ENCODE measurements at regions not wholly inside any gene's neighbourhood (a gene's known extent, or its start where the extent isn't known, plus 50 kb on each side); places are given as distances from the start of the nearest gene placed in this dataset.

- Histone ChIP-seq H3K9me3 (ENCODE audit: control insufficient read depth, low read length) (peaks cover 25% of the 10 kb centered on the region), H3K9ac (ENCODE audit: extremely low read depth, low read length, poor library complexity, severe bottlenecking) (no peak overlapping the region), H3K36me3 (ENCODE audit: control insufficient read depth, insufficient read depth, low read length) (no peaks in the 10 kb centered on the region), H3K4me1 (ENCODE audit: control insufficient read depth, insufficient read depth, low read length) (peaks cover 8% of the 10 kb centered on the region), H3K27me3 (ENCODE audit: control insufficient read depth, insufficient read depth, low read length, poor library complexity, severe bottlenecking) (no peaks in the 10 kb centered on the region), H3K4me3 (ENCODE audit: low read length) (no peak overlapping the region), H3K27ac (ENCODE audit: low read depth, low read length) (no peak overlapping the region)
- no peaks in the 10 kb centered on the region for H3K4me1 Mint-ChIP-seq
- 78 to 89% methylated on average over 1 of the region's 1 CpG for WGBS, 2 experiments (ENCODE audit: insufficient coverage in 1 of 2, insufficient read length in 1 of 2)
- H3K9me3 Mint-ChIP-seq: peaks cover 19% of the 10 kb centered on the region
- H3K27ac Mint-ChIP-seq: no peak overlapping the region
- no peaks in the 10 kb centered on the region for H3K27me3 Mint-ChIP-seq (ENCODE audit: insufficient read depth)
- TF ChIP-seq CTCF (conservative IDR thresholded peaks at IDR 0.05): no peak
- H3K36me3 Mint-ChIP-seq (ENCODE audit: low read depth): peaks cover 4% of the 10 kb centered on the region
- DNase-seq: no peak
- no peak overlapping the region for H3K4me3 Mint-ChIP-seq
Observed at GRCh38 chr5:58200451-58200850, 259.4 kb downstream of the PLK2 start.

DNA sequence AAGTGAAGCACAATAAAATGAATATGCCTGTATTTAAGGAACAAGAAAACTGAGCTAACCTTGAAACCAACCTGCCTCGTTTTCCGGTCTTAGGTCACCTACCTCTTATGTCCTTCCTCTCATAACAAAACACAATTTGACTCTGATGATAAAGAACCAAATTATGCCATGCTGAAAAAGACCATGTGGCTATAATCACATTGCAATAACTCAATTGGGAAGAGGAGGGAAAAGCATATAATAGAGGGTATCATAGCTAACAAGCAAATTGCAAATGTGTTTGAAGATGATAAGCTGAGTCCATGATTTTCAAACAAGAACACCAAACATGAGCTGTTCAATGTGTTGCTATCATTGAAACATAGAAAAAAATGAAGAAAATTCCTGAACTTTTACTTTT lies 260.8 kb downstream of the PLK2 start:
- Mint-ChIP-seq H3K4me1 (no peaks in the 10 kb centered on the region), H3K9me3 (peaks cover 22% of the 10 kb centered on the region), H3K27ac (no peak overlapping the region), H3K36me3 (ENCODE audit: low read depth) (peaks cover 4% of the 10 kb centered on the region), H3K4me3 (no peak overlapping the region), H3K27me3 (ENCODE audit: insufficient read depth) (no peaks in the 10 kb centered on the region)
- Histone ChIP-seq H3K9me3 (ENCODE audit: control insufficient read depth, low read length) (peaks cover 25% of the 10 kb centered on the region), H3K27me3 (ENCODE audit: control insufficient read depth, insufficient read depth, low read length, poor library complexity, severe bottlenecking) (no peaks in the 10 kb centered on the region), H3K9ac (ENCODE audit: extremely low read depth, low read length, poor library complexity, severe bottlenecking) (no peak overlapping the region), H3K4me1 (ENCODE audit: control insufficient read depth, insufficient read depth, low read length) (peaks cover 6% of the 10 kb centered on the region), H3K4me3 (ENCODE audit: low read length) (no peak overlapping the region), H3K36me3 (ENCODE audit: control insufficient read depth, insufficient read depth, low read length) (no peaks in the 10 kb centered on the region), H3K27ac (ENCODE audit: low read depth, low read length) (no peak overlapping the region)
- WGBS, 2 experiments (ENCODE audit: insufficient coverage in 1 of 2, insufficient read length in 1 of 2): 95% methylated on average over 2 of the region's 2 CpGs; no CpG with 5 or more reads in 1 of the 2 experiments
- TF ChIP-seq CTCF (conservative IDR thresholded peaks at IDR 0.05): no peak
- no peak for DNase-seq

GRCh38 chr5:58198330-58198729 lies 261.6 kb downstream of the PLK2 start:
- Histone ChIP-seq H3K36me3 (ENCODE audit: control insufficient read depth, insufficient read depth, low read length) (no peaks in the 10 kb centered on the region), H3K4me3 (ENCODE audit: low read length) (no peak overlapping the region), H3K9me3 (ENCODE audit: control insufficient read depth, low read length) (peaks cover 25% of the 10 kb centered on the region), H3K27ac (ENCODE audit: low read depth, low read length) (no peak overlapping the region), H3K4me1 (ENCODE audit: control insufficient read depth, insufficient read depth, low read length) (peaks cover 6% of the 10 kb centered on the region), H3K27me3 (ENCODE audit: control insufficient read depth, insufficient read depth, low read length, poor library complexity, severe bottlenecking) (no peaks in the 10 kb centered on the region), H3K9ac (ENCODE audit: extremely low read depth, low read length, poor library complexity, severe bottlenecking) (no peak overlapping the region)
- TF ChIP-seq CTCF (conservative IDR thresholded peaks at IDR 0.05): no peak
- peaks cover 4% of the 10 kb centered on the region for H3K36me3 Mint-ChIP-seq (ENCODE audit: low read depth)
- peaks cover 22% of the 10 kb centered on the region for H3K9me3 Mint-ChIP-seq
- H3K4me3 Mint-ChIP-seq: no peak overlapping the region
- H3K4me1 Mint-ChIP-seq: no peaks in the 10 kb centered on the region
- 50 to 72% methylated on average over 2 of the region's 2 CpGs for WGBS, 2 experiments (ENCODE audit: insufficient coverage in 1 of 2, insufficient read length in 1 of 2)
- no peak overlapping the region for H3K27ac Mint-ChIP-seq
- DNase-seq: no peak
- no peaks in the 10 kb centered on the region for H3K27me3 Mint-ChIP-seq (ENCODE audit: insufficient read depth)

Measured in endodermal cell (in vitro differentiated cells).